ENCODE measurements at regions not wholly inside any gene's neighbourhood (a gene's known extent, or its start where the extent isn't known, plus 50 kb on each side); places are given as distances from the start of the nearest gene placed in this dataset.

DNA sequence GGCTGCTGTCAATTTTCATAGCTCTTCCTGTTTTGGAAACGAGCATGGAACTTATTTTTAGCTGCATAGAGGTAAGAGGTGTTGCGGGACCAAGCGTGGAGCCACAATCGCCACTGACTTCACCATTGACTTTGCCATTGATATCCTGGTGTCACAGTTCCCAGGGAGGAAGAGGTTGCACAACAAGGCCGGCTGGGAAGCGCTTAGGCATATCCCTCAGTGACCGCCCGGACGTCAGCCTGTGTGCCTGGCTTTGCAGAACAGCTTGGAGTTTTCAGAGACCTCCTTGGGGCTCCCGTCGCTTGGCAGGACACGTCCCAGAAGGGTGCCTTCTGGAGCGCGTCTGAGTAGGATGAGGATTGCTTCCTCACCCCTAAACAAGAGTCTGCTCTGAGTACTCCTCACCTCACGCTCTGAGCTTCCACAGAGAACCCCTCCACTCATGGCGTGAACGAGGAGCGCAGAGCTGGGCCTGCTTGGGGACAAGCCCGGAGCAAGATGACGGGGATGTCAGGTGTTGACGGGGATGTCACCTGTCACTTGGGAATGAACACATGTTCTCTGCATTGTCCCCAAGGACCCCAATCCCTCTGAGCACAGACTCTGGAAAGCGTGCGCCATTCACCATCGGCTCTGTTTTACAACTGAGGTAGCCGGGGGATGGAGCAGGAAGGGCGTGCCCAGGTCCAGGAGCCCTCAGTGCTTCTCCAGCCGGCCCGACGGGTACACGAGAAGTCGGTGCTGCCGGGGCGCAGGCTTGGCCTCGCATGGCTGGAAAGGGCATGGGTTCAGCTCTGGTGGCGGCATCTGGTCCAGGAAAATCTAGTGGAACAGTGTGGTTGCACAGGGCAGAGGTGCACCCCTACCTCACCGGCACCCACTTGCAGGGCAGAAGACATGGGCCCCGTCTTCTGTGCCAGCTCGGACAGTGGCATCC lies 192.3 kb upstream of the SHH start:
- H3K27ac ChIP-seq (ENCODE audit: low read depth, low read length), result no peak overlapping the region
- H3K4me3 ChIP-seq (ENCODE audit: insufficient read depth, low read length), result no peak overlapping the region

DNA sequence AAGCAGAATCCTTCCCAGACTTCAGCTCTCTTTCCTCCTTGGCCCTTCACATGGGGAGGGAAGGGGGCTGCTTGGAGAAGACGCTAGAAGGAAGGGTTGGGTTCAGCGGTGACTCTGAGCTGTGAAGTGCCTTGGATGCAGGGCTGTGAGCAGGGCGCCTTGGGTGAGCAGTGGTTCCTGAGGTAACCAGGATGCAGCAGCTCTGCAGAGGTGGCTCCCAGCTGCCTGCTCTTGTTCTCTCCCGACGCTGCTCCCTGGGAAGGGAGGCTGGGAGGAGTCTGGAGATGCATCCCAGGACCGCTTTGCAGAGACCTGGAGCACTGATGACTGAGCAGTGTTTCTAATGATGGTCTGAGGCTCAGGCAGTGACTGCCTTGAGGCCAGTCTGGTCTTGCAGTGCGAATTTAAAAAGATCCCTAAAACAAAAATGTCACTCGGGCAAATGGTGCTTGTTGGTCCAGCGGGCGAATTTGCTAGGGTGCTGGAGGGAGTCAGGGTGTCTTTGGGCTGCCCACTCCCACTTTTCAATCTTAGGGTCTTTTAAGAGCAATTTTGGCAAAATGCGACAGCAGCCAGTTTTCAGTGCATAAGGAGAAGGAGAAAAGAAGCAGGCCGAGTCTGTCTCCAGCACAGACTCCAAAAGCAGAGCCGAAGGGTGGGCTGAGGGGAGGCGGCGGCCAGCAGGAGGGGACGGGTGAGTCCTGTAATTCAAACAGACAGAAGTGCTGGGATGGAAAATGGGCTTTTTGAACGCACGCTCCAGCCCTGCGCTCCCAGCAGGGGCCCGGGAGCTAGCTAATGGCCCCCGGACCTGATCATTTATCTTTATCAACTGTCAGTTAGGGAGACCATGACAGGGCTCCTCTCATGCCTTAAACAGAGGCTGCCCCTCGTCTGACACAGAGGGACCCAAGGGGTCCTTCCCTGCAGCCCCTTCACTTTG lies 191.2 kb upstream of the SHH start:
- Histone ChIP-seq H3K4me2 (ENCODE audit: insufficient read depth, low read length) (no peak overlapping the region), H3K4me3 (ENCODE audit: insufficient read depth, low read length) (no peak overlapping the region), H3K4me1 (ENCODE audit: insufficient read depth, low read length) (no peaks in the 10 kb centered on the region), H2AFZ (ENCODE audit: low read length) (no peak overlapping the region), H4K20me1 (ENCODE audit: insufficient read depth, low read length) (no peaks in the 10 kb centered on the region), H3K36me3 (ENCODE audit: insufficient read depth, low read length) (no peaks in the 10 kb centered on the region), H3K27ac (ENCODE audit: low read depth, low read length) (no peak overlapping the region), H3K79me2 (ENCODE audit: insufficient read depth, low read length) (no peaks in the 10 kb centered on the region), H3K9me3 (ENCODE audit: low read depth, low read length) (no peaks in the 10 kb centered on the region), H3K27me3 (ENCODE audit: insufficient read depth, low read length) (no peaks in the 10 kb centered on the region)
- peak; percentile 61 for DNase-seq (ENCODE audit: insufficient read length, low spot score, missing footprints)
- no peak for TF ChIP-seq CTCF (IDR thresholded peaks at IDR 0.05; ENCODE audit: extremely low read depth, low read depth, low read length)

More for the DNA sequence above, 192.3 kb upstream of the SHH start:
- H3K4me2 ChIP-seq (ENCODE audit: insufficient read depth, low read length), result no peak overlapping the region
- TF ChIP-seq CTCF (IDR thresholded peaks at IDR 0.05; ENCODE audit: extremely low read depth, low read depth, low read length), result no peak
- peak; percentile 44 for DNase-seq (ENCODE audit: insufficient read length, low spot score, missing footprints)
- H3K4me1 ChIP-seq (ENCODE audit: insufficient read depth, low read length), result no peaks in the 10 kb centered on the region
- H3K27me3 ChIP-seq (ENCODE audit: insufficient read depth, low read length), result no peaks in the 10 kb centered on the region
- no peaks in the 10 kb centered on the region for H4K20me1 ChIP-seq (ENCODE audit: insufficient read depth, low read length)
- H3K9me3 ChIP-seq (ENCODE audit: low read depth, low read length), result no peaks in the 10 kb centered on the region
- no peaks in the 10 kb centered on the region for H3K36me3 ChIP-seq (ENCODE audit: insufficient read depth, low read length)
- no peaks in the 10 kb centered on the region for H3K79me2 ChIP-seq (ENCODE audit: insufficient read depth, low read length)
- H2AFZ ChIP-seq (ENCODE audit: low read length), result no peak overlapping the region

DNA sequence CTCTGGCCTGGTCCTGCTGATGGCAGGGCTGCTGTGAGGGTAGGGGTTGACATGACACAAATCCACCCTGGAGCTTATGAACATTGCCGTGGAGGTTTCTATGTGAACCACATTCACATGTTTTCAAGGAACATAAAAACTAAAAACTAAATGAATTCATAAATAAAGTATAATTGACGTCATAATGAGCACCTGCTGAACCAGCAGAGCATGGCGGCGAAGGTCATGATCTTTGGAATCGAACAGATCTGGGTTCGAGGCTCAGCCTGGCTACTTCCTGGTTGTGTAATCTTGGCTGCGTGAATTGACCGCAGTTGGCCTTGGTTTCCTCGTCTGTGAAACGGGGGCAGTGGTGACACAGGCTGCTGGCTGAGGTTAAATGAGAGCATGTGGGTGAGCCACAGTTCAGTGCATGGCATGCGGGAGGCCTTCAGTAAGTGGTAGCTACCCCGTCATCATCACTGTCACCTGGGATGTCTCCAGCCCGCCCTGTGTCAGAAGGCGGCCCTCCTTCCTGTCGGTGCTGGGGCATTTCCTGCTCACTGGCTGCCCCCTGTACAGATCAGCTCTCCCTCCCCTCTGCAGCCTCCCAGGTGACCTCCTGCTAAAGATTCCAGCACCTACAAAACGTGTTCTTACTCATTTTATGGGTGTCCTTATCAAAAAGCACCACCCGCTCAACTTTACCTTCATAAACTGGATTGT lies 190.3 kb upstream of the SHH start:
- Histone ChIP-seq H2AFZ (ENCODE audit: low read length) (no peak overlapping the region), H4K20me1 (ENCODE audit: insufficient read depth, low read length) (no peaks in the 10 kb centered on the region), H3K79me2 (ENCODE audit: insufficient read depth, low read length) (no peaks in the 10 kb centered on the region), H3K36me3 (ENCODE audit: insufficient read depth, low read length) (no peaks in the 10 kb centered on the region), H3K4me3 (ENCODE audit: insufficient read depth, low read length) (no peak overlapping the region), H3K9me3 (ENCODE audit: low read depth, low read length) (no peaks in the 10 kb centered on the region), H3K27me3 (ENCODE audit: insufficient read depth, low read length) (no peaks in the 10 kb centered on the region), H3K4me1 (ENCODE audit: insufficient read depth, low read length) (no peaks in the 10 kb centered on the region), H3K27ac (ENCODE audit: low read depth, low read length) (no peak overlapping the region), H3K4me2 (ENCODE audit: insufficient read depth, low read length) (no peak overlapping the region)
- no peak for TF ChIP-seq CTCF (IDR thresholded peaks at IDR 0.05; ENCODE audit: extremely low read depth, low read depth, low read length)
- DNase-seq (ENCODE audit: insufficient read length, low spot score, missing footprints), result peak; percentile 51

All from osteoblast (primary cell).